ENCODE measurements at regions not wholly inside any gene's neighbourhood (a gene's known extent, or its start where the extent isn't known, plus 50 kb on each side); places are given as distances from the start of the nearest gene placed in this dataset.
"Not testable (repeated sequence)": the region's sequence is repeated elsewhere in the genome, so short reads cannot be mapped to it uniquely, and the experiment has no call there.

GRCh38 chr6:12621754-12622153 is 94.8 kb upstream of the PHACTR1 start:
- no peak for DNase-seq (ENCODE audit: low read depth)

- DNase-seq (ENCODE audit: low read depth), result no peak
Measured at GRCh38 chr6:12622566-12622965, 94.0 kb upstream of the PHACTR1 start.

GRCh38 chr6:12624142-12624837 is 92.3 kb upstream of the PHACTR1 start:
- no peak for DNase-seq (ENCODE audit: low read depth)

GRCh38 chr6:12627053-12627452 is 89.5 kb upstream of the PHACTR1 start:
- DNase-seq (ENCODE audit: low read depth), result no peak

- no peak for DNase-seq (ENCODE audit: low read depth)
Measured at GRCh38 chr6:12628327-12628726, 88.2 kb upstream of the PHACTR1 start.

GRCh38 chr6:12633746-12634145 is 82.8 kb upstream of the PHACTR1 start:
- not testable (repeated sequence) for DNase-seq (ENCODE audit: low read depth)

GRCh38 chr6:12635375-12635774 is 81.2 kb upstream of the PHACTR1 start:
- no peak for DNase-seq (ENCODE audit: low read depth)

- DNase-seq (ENCODE audit: low read depth), result no peak
Measured at GRCh38 chr6:12635813-12636212, 80.8 kb upstream of the PHACTR1 start.

GRCh38 chr6:12636336-12636735 is 80.2 kb upstream of the PHACTR1 start:
- no peak for DNase-seq (ENCODE audit: low read depth)

- DNase-seq (ENCODE audit: low read depth), result peak; percentile 50
Measured at GRCh38 chr6:12637960-12638641, 78.5 kb upstream of the PHACTR1 start.

GRCh38 chr6:12640438-12640837 is 76.1 kb upstream of the PHACTR1 start:
- DNase-seq (ENCODE audit: low read depth), result no peak

GRCh38 chr6:12641785-12642184 is 74.8 kb upstream of the PHACTR1 start:
- DNase-seq (ENCODE audit: low read depth), result not testable (repeated sequence)

GRCh38 chr6:12645941-12646340 is 70.6 kb upstream of the PHACTR1 start:
- DNase-seq (ENCODE audit: low read depth), result no peak

- no peak for DNase-seq (ENCODE audit: low read depth)
Measured at GRCh38 chr6:12648171-12648570, 68.4 kb upstream of the PHACTR1 start.

- DNase-seq (ENCODE audit: low read depth), result no peak
Measured at GRCh38 chr6:12649325-12649724, 67.2 kb upstream of the PHACTR1 start.

- no peak for DNase-seq (ENCODE audit: low read depth)
Measured at GRCh38 chr6:12653486-12653885, 63.1 kb upstream of the PHACTR1 start.

- no peak for DNase-seq (ENCODE audit: low read depth)
Measured at GRCh38 chr6:12654107-12654506, 62.5 kb upstream of the PHACTR1 start.

- no peak for DNase-seq (ENCODE audit: low read depth)
Measured at GRCh38 chr6:12654514-12654913, 62.1 kb upstream of the PHACTR1 start.

GRCh38 chr6:12656906-12657305 is 59.7 kb upstream of the PHACTR1 start:
- DNase-seq (ENCODE audit: low read depth), result no peak

GRCh38 chr6:12657884-12658283 is 58.7 kb upstream of the PHACTR1 start:
- DNase-seq (ENCODE audit: low read depth), result no peak

GRCh38 chr6:12661432-12662089 is 55.0 kb upstream of the PHACTR1 start:
- DNase-seq (ENCODE audit: low read depth), result no peak

Data from GM04503 (cell line).